ENCODE measurements at regions not wholly inside any gene's neighbourhood (a gene's known extent, or its start where the extent isn't known, plus 50 kb on each side); places are given as distances from the start of the nearest gene placed in this dataset.
"Not testable (repeated sequence)": the region's sequence is repeated elsewhere in the genome, so short reads cannot be mapped to it uniquely, and the experiment has no call there.

GRCh38 chr15:24202297-24202696, 473.3 kb upstream of the NPAP1 start:
- not testable (repeated sequence) for DNase-seq

DNA sequence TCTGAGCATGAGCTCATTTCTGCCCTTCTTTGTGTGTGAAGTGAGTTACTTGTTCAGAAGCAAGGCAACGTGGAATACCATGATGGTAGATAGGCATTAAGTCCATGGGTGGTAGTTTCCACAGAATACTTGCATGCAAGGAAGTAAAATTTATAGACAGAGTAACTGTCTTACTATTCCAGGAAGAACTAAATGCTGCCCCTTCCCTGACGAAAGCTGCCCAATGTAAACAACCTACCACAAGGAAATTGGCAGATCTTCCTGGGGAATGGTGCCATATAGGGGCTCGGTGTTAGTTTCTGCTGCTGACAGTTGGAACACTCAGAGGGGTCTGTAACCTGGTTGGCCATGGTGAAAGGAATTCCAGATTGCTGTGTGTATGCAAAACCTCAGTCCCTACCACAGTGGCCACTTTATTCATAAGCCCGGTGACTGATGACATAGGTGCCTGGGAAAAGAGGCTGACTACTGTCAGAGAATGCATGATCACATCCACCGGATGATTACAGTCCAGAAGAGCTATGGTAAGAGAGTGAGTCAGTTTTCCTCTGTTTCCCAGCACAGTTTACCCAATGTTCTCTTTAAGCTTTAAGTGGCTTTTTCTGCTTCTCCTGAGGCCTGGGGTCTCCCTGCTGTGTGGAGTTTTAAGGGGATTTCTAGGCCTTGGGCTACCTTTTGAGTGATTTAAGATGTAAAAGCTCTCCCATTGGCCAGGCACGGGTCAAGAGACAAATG, 463.7 kb upstream of the NPAP1 start:
- not testable (repeated sequence) for DNase-seq

- DNase-seq, result no peak
Observed at GRCh38 chr15:24223739-24224138, 451.8 kb upstream of the NPAP1 start.

- no peak for DNase-seq
Observed at GRCh38 chr15:24224161-24224560, 451.4 kb upstream of the NPAP1 start.

GRCh38 chr15:24228922-24229321, 446.7 kb upstream of the NPAP1 start:
- not testable (repeated sequence) for DNase-seq

DNA sequence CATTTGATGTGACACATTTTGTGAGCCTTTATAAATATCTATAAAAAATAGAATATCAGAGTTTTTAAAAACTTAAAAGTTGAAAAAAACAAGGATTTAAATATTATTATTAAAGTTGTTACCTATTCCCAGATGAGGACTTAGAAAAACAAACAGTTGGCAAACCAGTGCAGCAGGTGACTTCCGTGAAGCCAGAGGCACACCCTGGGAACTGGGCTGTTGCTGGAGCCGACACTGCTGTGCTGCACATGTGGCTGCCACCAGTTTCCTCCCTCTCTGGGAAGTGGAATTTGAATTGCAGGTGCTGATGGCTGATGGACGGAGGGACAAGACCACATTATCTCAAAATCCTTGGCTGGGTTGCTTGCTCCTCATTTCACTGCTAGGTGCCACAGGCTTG, 442.4 kb upstream of the NPAP1 start:
- not testable (repeated sequence) for DNase-seq

DNA sequence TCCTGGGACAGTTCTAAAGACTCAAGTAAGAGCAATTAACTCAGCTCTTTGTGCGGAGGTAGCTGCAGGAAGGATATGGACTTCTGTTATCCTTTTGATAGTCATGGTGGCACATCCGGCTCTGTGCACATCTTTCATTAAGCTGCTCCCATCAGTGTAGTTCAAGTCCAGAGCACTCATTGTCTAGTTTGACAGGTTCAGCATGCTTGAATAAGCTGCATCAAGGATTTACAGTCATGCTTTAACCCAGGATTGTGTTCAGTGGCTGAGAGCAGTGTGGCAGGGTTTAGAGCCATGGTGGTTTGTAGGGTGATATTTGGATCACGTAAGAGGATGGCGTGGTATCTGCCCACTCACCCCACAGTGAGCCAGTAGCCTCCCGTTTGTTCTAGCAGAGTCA, 435.0 kb upstream of the NPAP1 start:
- DNase-seq, result not testable (repeated sequence)

- not testable (repeated sequence) for DNase-seq
Observed at GRCh38 chr15:24259106-24259505, 416.5 kb upstream of the NPAP1 start.

- not testable (repeated sequence) for DNase-seq
Observed at GRCh38 chr15:24260407-24260806, 415.2 kb upstream of the NPAP1 start.

- DNase-seq, result not testable (repeated sequence)
Observed at GRCh38 chr15:24260854-24261253, 414.7 kb upstream of the NPAP1 start.

DNA sequence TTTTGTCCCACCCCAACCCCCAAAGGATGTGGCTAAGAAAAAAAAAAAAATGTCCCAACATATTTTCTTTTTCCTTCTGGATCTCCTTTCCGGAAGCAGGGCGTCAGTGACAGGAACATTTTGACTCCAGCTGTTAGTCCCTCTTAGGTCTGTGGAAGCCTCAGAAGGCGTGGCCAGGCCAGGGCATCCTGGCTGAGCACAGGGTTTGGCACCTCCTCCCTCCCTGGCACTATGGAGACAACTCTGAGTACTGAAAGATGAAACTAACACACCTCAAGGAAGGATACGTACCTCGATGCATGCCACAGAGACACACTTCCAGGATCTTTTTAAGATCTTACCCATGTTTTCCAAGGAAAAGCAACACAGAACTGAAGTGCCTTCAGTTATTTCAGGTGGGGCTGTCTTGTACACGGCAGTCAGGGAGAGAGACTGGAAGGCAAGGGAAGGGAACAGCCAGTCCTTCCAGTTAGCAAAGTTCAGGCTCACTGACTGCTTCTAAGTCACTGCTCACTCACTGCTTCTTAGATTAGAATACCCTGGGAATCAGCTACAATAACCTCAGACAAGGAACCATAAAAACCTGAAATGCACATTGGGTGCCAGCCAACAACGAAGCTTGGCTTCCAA, 406.9 kb upstream of the NPAP1 start:
- DNase-seq, result not testable (repeated sequence)

DNA sequence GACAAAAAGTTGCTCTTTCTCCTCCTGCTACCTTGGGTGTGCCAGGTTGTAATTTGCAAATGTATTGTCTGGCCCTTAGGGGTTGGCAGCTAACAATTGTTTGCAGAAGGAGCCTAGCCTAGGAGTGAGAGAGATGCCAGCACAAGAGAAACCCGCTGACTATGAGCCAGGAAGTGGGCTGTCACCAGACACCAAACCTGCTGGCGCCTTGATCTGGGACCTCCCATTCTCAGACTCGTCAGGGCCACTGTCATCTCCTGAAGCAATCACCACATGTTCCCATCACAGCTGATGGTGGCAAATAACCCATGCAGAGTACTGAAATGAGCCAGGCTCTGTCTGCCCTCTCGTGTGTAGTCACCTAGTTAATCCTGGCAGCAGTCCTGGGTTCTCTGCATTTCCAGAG, 406.4 kb upstream of the NPAP1 start:
- DNase-seq, result no peak

DNA sequence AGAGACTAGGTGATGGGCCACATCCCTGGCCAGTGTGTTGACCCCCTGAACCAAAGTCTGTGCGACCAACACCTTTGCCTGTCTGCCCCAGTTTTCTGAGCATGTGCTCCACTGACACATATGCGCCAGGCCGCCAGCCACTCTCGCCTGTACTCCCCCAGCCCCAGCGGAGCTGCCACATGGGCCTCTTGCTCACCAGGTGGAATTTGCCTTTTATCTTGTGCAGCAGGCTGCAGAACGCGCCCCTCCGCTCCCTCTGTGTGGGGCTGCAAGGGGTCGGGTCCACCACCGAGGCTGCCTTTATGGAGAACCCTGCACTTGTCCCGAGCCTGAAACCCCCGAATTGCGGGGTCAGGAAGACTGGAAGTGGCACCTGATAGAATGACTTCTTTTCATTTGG, 405.7 kb upstream of the NPAP1 start:
- DNase-seq, result no peak

- DNase-seq, result not testable (repeated sequence)
Observed at GRCh38 chr15:24271496-24272244, 403.9 kb upstream of the NPAP1 start.

GRCh38 chr15:24292837-24293236, 382.7 kb upstream of the NPAP1 start:
- DNase-seq, result no peak

DNA sequence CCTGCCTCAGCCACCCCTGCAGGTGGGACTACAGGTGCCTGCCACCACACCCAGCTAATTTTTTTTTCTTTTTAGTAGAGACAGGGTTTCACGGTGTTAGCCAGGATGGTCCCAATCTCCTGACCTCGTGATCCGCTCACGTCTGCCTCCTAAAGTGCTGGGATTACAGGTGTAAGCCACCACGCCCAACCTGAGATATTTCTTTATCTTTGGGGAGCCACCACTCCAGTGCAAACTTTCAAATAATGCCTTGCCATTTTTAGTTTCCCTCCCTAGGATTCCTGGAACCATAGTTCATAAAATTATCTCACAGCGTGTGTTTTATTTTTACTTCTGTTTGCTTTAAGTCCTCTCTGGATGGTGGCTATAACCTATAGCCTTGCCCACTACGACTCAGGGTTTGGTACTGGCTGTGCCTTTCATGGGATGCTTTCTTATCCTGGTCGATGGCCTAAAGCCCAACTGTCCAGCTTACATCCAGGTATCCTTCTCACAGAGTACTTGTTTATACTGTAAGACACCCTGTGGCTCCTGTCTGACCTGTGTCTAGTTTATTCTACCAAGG, 374.7 kb upstream of the NPAP1 start:
- DNase-seq, result not testable (repeated sequence)

- DNase-seq, result not testable (repeated sequence)
Observed at GRCh38 chr15:24301999-24302398, 373.6 kb upstream of the NPAP1 start.

- DNase-seq, result not testable (repeated sequence)
Observed at GRCh38 chr15:24304747-24305146, 370.8 kb upstream of the NPAP1 start.

GRCh38 chr15:24305643-24306042, 369.9 kb upstream of the NPAP1 start:
- DNase-seq, result not testable (repeated sequence)

DNA sequence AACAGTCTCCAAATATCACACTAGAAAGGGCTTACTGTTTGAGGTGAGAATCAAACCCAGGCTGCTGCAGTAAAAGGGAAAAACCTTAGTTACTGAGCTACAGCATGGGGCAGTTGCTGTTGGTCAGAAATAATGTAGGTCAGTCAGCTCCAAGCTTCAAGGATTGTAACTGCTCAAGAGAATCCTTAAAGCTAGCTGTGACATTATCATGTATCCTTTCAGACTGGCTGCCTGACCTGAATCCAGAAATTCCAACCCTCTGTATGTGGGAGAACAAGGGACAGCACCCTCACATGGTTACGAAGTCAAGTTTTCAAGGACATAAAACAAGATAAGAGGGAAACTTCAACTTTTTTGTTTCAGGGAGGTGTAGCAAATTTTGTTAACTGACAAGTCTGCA, 365.9 kb upstream of the NPAP1 start:
- DNase-seq, result not testable (repeated sequence)

GRCh38 chr15:24311692-24312091, 363.9 kb upstream of the NPAP1 start:
- not testable (repeated sequence) for DNase-seq

DNA sequence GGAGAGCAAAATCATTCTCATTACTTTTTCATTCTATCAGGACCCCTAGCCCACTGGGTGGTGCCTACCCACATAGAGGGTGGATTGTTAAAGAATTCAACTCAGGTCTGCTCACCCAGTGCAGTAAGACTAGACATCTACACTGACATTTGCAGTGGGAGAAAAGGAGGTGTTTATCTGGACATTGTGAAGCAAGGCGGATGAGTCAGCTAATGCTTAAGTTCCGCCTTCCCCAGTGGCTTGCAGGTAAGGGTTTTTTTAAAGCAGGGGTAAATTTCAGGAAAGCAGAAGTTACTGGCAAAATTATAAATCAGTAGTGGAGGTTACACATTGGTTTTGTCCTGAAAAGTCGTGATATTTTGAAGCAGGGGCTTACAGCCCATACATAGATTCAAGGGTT, 359.2 kb upstream of the NPAP1 start:
- DNase-seq, result not testable (repeated sequence)

DNA sequence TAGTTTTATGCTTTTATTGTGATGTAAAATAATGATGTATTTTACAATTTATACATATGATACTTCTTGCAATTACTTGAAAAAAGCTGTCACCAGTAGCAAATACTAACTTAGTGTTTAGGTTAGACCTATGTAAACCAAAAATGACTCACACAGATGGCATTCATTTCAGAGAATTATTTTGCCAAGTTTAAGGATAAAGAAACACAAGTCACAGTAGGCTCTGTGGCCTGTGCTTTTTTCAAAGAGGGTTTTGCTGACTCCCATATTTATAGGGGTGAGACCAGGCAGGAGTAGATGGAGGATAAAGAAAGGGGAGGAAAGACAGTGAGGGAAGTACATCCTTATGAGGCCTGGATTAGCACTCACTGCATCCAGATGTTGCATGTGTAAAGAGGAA, 356.6 kb upstream of the NPAP1 start:
- DNase-seq, result no peak
